Activated naive CD4-positive, alpha-beta T cell treated with anti-CD3 and anti-CD28 coated beads, Interleukin-2, amount 50 U/mL, for 24 hours (primary cell): ENCODE measurements at regions not wholly inside any gene's neighbourhood (a gene's known extent, or its start where the extent isn't known, plus 50 kb on each side); places are given as distances from the start of the nearest gene placed in this dataset.

Experiments
- H3K27ac Mint-ChIP-seq: one replicate; pipeline ENCODE4 v1.8.0; 2021; ENCODE audit warnings: mild to moderate bottlenecking, mixed read lengths
- H3K27me3 Mint-ChIP-seq: one replicate; pipeline ENCODE4 v1.8.0; 2021; ENCODE audit warnings: mixed read lengths
- H3K36me3 Mint-ChIP-seq: one replicate; pipeline ENCODE4 v1.8.0; 2021; ENCODE audit warnings: mixed read lengths
- H3K4me1 Mint-ChIP-seq: one replicate; pipeline ENCODE4 v1.8.0; 2021; ENCODE audit warnings: mixed read lengths
- H3K4me3 Mint-ChIP-seq: one replicate; pipeline ENCODE4 v1.8.0; 2021; ENCODE audit warnings: mild to moderate bottlenecking, mixed read lengths
- H3K9me3 Mint-ChIP-seq: one replicate; pipeline ENCODE4 v1.8.0; 2021; ENCODE audit warnings: mixed read lengths

- H3K4me3 Mint-ChIP-seq = no peak overlapping the region
Measured at GRCh38 chr13:63516124-63516523, 2100.5 kb upstream of the PCDH20 start.

DNA sequence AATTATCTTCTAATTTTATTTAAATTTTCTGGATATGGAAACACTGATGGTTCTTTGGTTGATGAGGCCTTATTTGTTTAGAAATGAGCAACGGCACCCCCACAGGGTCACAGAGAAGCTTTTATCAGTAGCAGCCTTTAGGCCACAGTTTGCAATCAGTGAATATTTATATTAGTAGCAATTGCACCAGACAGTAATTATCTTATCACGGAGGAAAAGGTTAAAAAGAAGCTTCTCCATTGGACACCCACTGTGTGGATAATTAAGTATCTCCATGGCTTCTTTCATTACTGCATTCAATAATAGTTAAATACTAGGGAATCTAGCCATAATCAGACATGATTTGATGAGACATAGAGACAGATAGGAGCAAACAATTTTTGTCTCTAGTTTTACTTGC, 2099.2 kb upstream of the PCDH20 start:
- no peaks in the 10 kb centered on the region for H3K4me1 Mint-ChIP-seq
- no peak overlapping the region for H3K27ac Mint-ChIP-seq
- no peaks in the 10 kb centered on the region for H3K27me3 Mint-ChIP-seq
- no peak overlapping the region for H3K4me3 Mint-ChIP-seq
- H3K9me3 Mint-ChIP-seq = peaks cover 6% of the 10 kb centered on the region
- H3K36me3 Mint-ChIP-seq = no peaks in the 10 kb centered on the region

More at GRCh38 chr13:63516124-63516523, 2100.5 kb upstream of the PCDH20 start:
- Mint-ChIP-seq H3K4me1 (no peaks in the 10 kb centered on the region), H3K36me3 (no peaks in the 10 kb centered on the region), H3K27ac (no peak overlapping the region), H3K9me3 (peaks cover 6% of the 10 kb centered on the region), H3K27me3 (no peaks in the 10 kb centered on the region)

- Mint-ChIP-seq H3K27me3 (no peaks in the 10 kb centered on the region), H3K9me3 (peaks cover 7% of the 10 kb centered on the region), H3K36me3 (no peaks in the 10 kb centered on the region), H3K4me3 (no peak overlapping the region), H3K4me1 (no peaks in the 10 kb centered on the region), H3K27ac (no peak overlapping the region)
Measured at GRCh38 chr13:63512095-63512494, 2096.4 kb upstream of the PCDH20 start.

- Mint-ChIP-seq H3K27me3 (no peaks in the 10 kb centered on the region), H3K36me3 (no peaks in the 10 kb centered on the region), H3K4me3 (no peak overlapping the region), H3K27ac (no peak overlapping the region), H3K4me1 (no peaks in the 10 kb centered on the region), H3K9me3 (peaks cover 7% of the 10 kb centered on the region)
Measured at GRCh38 chr13:63501702-63502101, 2086.1 kb upstream of the PCDH20 start.

DNA sequence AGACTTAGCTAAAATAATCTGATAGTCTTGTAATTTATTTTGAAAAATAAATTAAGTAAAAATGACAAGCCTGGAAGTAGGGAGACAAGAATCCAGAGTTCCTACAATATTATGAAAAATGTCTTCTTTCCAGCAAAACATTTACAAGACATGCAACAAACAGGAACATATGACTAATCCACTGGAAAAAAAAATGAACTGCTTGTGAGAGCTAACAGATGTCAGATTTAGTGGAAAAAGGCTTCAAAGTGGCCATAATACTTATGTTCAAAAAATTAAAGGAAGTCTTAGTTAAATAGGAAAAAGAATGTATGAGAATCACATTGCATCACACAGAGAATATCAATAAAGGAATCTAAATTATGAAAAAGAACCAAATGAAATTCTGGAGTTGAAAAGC, 2082.0 kb upstream of the PCDH20 start:
- H3K4me1 Mint-ChIP-seq = no peaks in the 10 kb centered on the region
- no peaks in the 10 kb centered on the region for H3K27me3 Mint-ChIP-seq
- H3K4me3 Mint-ChIP-seq = no peak overlapping the region
- H3K9me3 Mint-ChIP-seq = peaks cover 18% of the 10 kb centered on the region
- H3K27ac Mint-ChIP-seq = no peak overlapping the region
- no peaks in the 10 kb centered on the region for H3K36me3 Mint-ChIP-seq

- Mint-ChIP-seq H3K36me3 (no peaks in the 10 kb centered on the region), H3K27ac (no peak overlapping the region), H3K9me3 (peaks cover 11% of the 10 kb centered on the region), H3K27me3 (no peaks in the 10 kb centered on the region), H3K4me1 (no peaks in the 10 kb centered on the region), H3K4me3 (no peak overlapping the region)
Measured at GRCh38 chr13:63492604-63493003, 2077.0 kb upstream of the PCDH20 start.

GRCh38 chr13:63490149-63490548, 2074.5 kb upstream of the PCDH20 start:
- peaks cover 8% of the 10 kb centered on the region for H3K9me3 Mint-ChIP-seq
- no peaks in the 10 kb centered on the region for H3K27me3 Mint-ChIP-seq
- H3K36me3 Mint-ChIP-seq = no peaks in the 10 kb centered on the region
- no peaks in the 10 kb centered on the region for H3K4me1 Mint-ChIP-seq
- no peak overlapping the region for H3K4me3 Mint-ChIP-seq
- H3K27ac Mint-ChIP-seq = no peak overlapping the region

DNA sequence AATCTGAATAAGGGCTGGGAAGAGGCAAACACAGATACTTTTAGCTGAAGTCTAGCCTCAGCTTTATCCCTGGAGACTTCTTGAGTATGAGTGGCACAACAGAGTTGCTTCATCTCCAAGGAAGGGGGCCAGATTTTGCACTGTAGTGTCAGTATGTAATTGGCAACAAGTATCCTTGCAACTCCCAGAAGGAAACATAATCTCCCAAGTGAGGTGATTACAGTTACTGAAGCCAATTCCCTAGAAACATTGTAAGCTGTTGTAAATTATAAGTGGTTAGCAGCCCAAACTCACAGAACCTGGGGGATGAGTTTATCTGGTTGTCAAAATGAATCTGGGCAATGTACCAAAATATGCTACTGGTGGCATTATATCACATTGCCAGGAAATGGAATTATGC, 2065.7 kb upstream of the PCDH20 start:
- Mint-ChIP-seq H3K27me3 (no peaks in the 10 kb centered on the region), H3K27ac (no peak overlapping the region)

DNA sequence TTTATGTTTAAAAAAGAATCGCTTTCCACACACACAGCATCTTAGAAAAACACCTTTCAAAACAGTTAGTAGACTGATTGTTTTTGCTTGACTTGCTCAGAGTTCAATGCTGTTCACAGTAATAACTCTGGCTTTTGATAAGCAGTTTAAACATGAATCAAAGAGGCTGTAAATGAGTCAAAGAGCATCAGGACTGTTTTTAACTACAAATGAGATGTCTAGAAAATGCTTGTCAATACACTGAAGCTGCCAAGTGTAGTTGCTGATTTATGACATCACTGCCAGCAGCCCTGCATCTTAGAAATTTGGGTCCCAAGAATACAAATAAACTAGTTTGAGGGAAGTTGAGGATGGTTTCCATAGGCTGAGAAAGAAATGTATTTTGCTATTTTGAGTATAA, 2057.1 kb upstream of the PCDH20 start:
- peaks cover 14% of the 10 kb centered on the region for H3K9me3 Mint-ChIP-seq
- H3K36me3 Mint-ChIP-seq = no peaks in the 10 kb centered on the region
- no peaks in the 10 kb centered on the region for H3K27me3 Mint-ChIP-seq

More for the DNA sequence above, 2065.7 kb upstream of the PCDH20 start:
- Mint-ChIP-seq H3K4me3 (no peak overlapping the region), H3K4me1 (no peaks in the 10 kb centered on the region), H3K36me3 (no peaks in the 10 kb centered on the region), H3K9me3 (peaks cover 11% of the 10 kb centered on the region)

GRCh38 chr13:63463782-63464610, 2048.3 kb upstream of the PCDH20 start:
- Mint-ChIP-seq H3K4me1 (no peaks in the 10 kb centered on the region), H3K9me3 (peaks cover 22% of the 10 kb centered on the region), H3K4me3 (no peak overlapping the region), H3K36me3 (no peaks in the 10 kb centered on the region), H3K27ac (no peak overlapping the region), H3K27me3 (no peaks in the 10 kb centered on the region)

More for the DNA sequence above, 2057.1 kb upstream of the PCDH20 start:
- Mint-ChIP-seq H3K27ac (no peak overlapping the region), H3K4me3 (no peak overlapping the region), H3K4me1 (no peaks in the 10 kb centered on the region)

GRCh38 chr13:63460462-63461090, 2044.9 kb upstream of the PCDH20 start:
- Mint-ChIP-seq H3K27me3 (no peaks in the 10 kb centered on the region), H3K27ac (no peak overlapping the region)

GRCh38 chr13:63457186-63457585, 2041.5 kb upstream of the PCDH20 start:
- Mint-ChIP-seq H3K9me3 (no peaks in the 10 kb centered on the region), H3K4me1 (no peaks in the 10 kb centered on the region), H3K27ac (no peak overlapping the region), H3K36me3 (no peaks in the 10 kb centered on the region), H3K4me3 (no peak overlapping the region), H3K27me3 (no peaks in the 10 kb centered on the region)

More at GRCh38 chr13:63460462-63461090, 2044.9 kb upstream of the PCDH20 start:
- Mint-ChIP-seq H3K4me3 (no peak overlapping the region), H3K4me1 (no peaks in the 10 kb centered on the region), H3K36me3 (no peaks in the 10 kb centered on the region), H3K9me3 (peaks cover 8% of the 10 kb centered on the region)

DNA sequence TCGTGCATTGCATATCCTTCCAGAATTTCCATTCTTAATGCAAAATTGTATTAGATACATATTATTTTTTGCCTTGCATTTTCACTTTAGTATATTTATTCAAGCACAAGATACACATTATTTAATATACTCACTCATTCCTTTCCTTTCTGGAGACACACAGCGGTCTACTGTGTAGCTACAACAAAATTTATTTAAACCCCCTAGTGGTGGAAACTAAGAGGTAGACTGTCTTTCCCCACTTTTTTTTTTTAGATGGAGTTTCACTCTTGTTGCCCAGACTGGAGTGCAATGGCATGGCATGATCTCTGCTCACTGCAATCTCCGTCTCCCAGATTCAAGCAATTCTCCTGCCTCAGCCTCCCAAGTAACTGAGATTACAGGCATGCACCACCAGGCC, 2040.3 kb upstream of the PCDH20 start:
- H3K4me3 Mint-ChIP-seq = no peak overlapping the region
- no peaks in the 10 kb centered on the region for H3K4me1 Mint-ChIP-seq
- H3K27ac Mint-ChIP-seq = no peak overlapping the region
- no peaks in the 10 kb centered on the region for H3K27me3 Mint-ChIP-seq
- H3K9me3 Mint-ChIP-seq = no peaks in the 10 kb centered on the region
- no peaks in the 10 kb centered on the region for H3K36me3 Mint-ChIP-seq

DNA sequence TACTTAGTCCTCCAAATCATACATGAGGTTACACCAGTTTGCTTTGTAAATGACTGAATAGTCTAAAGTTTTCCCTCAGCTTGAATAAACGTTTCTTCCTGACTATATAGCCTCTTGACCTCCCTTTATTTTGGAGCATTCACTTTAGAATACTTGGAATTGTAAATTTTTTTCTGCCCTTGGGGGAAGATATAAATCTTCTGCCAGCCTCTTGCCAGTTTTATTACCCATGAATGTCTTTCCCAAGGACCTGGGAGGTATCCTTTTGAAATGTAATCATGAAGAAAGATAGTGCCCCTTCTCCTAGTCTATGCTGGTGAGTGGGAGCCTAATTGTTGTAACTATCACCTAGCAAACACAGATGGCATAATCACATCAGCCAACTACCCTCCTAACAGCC, 2033.9 kb upstream of the PCDH20 start:
- Mint-ChIP-seq H3K4me1 (no peaks in the 10 kb centered on the region), H3K27ac (no peak overlapping the region), H3K36me3 (no peaks in the 10 kb centered on the region), H3K9me3 (peaks cover 3% of the 10 kb centered on the region), H3K27me3 (no peaks in the 10 kb centered on the region), H3K4me3 (no peak overlapping the region)

GRCh38 chr13:63448692-63449091, 2033.0 kb upstream of the PCDH20 start:
- Mint-ChIP-seq H3K4me3 (no peak overlapping the region), H3K27me3 (no peaks in the 10 kb centered on the region), H3K9me3 (peaks cover 5% of the 10 kb centered on the region), H3K36me3 (no peaks in the 10 kb centered on the region), H3K27ac (no peak overlapping the region), H3K4me1 (no peaks in the 10 kb centered on the region)

DNA sequence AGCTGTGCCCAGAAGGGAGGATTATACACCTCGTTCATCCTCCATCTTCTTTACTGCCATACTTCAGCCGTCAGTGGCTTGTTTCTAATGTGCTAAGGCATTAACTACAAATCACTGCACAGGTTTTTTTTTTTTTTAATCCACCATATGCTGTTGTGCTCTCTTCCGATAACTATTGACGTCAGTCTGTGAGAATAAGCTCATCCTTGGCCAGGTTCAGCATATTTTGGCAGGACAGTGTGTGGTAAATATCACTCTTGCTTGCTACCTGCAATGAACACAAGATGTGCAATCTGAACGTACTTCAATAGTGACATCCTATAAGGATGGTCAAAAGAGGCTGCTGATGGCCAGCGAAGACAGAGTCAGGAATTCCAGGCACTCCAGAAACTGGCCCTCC, 2030.7 kb upstream of the PCDH20 start:
- Mint-ChIP-seq H3K27me3 (no peaks in the 10 kb centered on the region), H3K36me3 (no peaks in the 10 kb centered on the region)

More for the DNA sequence above, 2030.7 kb upstream of the PCDH20 start:
- Mint-ChIP-seq H3K27ac (no peak overlapping the region), H3K4me3 (no peak overlapping the region), H3K9me3 (peaks cover 5% of the 10 kb centered on the region), H3K4me1 (no peaks in the 10 kb centered on the region)
